Neural cell (in vitro differentiated cells): ENCODE measurements at regions not wholly inside any gene's neighbourhood (a gene's known extent, or its start where the extent isn't known, plus 50 kb on each side); places are given as distances from the start of the nearest gene placed in this dataset.

ENCODE experiments used
- H2AFZ ChIP-seq: fragments of 200-600, 300-800 bp; sonication (generic), shearing (Covaris generic); 2 replicates; pipeline ENCODE4 v1.6.0; 2014; ENCODE audit warnings: low read depth, mild to moderate bottlenecking, antibody characterized with exemption, low read length, moderate library complexity
- H3F3A ChIP-seq: fragments of 200-600 bp; shearing (Covaris generic); 2 replicates; pipeline ENCODE4 v1.6.1; 2016; ENCODE audit warnings: mild to moderate bottlenecking, moderate library complexity, mixed read lengths, antibody characterized with exemption, low read length; ENCODE audit not compliant: insufficient read depth, poor library complexity, severe bottlenecking
- H3K27ac ChIP-seq: fragments of 200-600, 300-800 bp; sonication (generic), shearing (Covaris generic); 2 replicates; pipeline ENCODE4 v1.5.1; 2014; ENCODE audit warnings: mild to moderate bottlenecking, low read length, moderate library complexity
- H3K27me3 ChIP-seq: fragments of 300-800, 200-600 bp; sonication (generic), shearing (Covaris generic); 2 replicates; pipeline ENCODE4 v1.6.0; 2014; ENCODE audit warnings: mild to moderate bottlenecking, low read depth, low read length, moderate library complexity; ENCODE audit not compliant: insufficient read depth
- H3K36me3 ChIP-seq: fragments of 300-800, 200-600 bp; sonication (generic), shearing (Covaris generic); 2 replicates; pipeline ENCODE4 v1.5.1; 2014; ENCODE audit warnings: mild to moderate bottlenecking, antibody characterized with exemption, low read length, moderate library complexity; ENCODE audit not compliant: insufficient read depth
- H3K4me2 ChIP-seq: fragments of 300-800, 200-600 bp; sonication (generic), shearing (Covaris generic); 2 replicates; pipeline ENCODE4 v1.6.0; 2014; ENCODE audit warnings: mild to moderate bottlenecking, low read length
- H3K4me3 ChIP-seq: fragments of 300-800, 200-600 bp; sonication (generic), shearing (Covaris generic); 2 replicates; pipeline ENCODE4 v1.5.1; 2014; ENCODE audit warnings: mild to moderate bottlenecking, low read length, moderate library complexity
- H3K79me2 ChIP-seq: fragments of 200-600 bp; shearing (Covaris generic); replicated peaks from 2 replicates; pipeline ENCODE4 v1.6.0; 2014; ENCODE audit warnings: mild to moderate bottlenecking, low read length, moderate library complexity; ENCODE audit not compliant: insufficient read depth
- H3K9ac ChIP-seq: fragments of 300-800, 200-600 bp; sonication (generic), shearing (Covaris generic); 2 replicates; pipeline ENCODE4 v1.6.1; 2016; ENCODE audit warnings: mild to moderate bottlenecking, low read length, mixed read lengths
- H3K9me2 ChIP-seq: fragments of 200-600 bp; shearing (Covaris generic); 2 replicates; pipeline ENCODE4 v1.6.1; 2016; ENCODE audit warnings: mild to moderate bottlenecking, low read length, mixed read lengths; ENCODE audit not compliant: insufficient read depth
- H3K9me3 ChIP-seq: fragments of 200-600, 300-800 bp; sonication (generic), shearing (Covaris generic); 2 replicates; pipeline ENCODE4 v1.6.1; 2016; ENCODE audit warnings: mild to moderate bottlenecking, mixed run types, low read length, moderate library complexity, mixed read lengths
- H4K20me1 ChIP-seq: fragments of 200-600 bp; shearing (Covaris generic); 2 replicates; pipeline ENCODE4 v1.6.1; 2016; ENCODE audit warnings: mild to moderate bottlenecking, mixed run types; ENCODE audit not compliant: insufficient read depth
- EP300 ChIP-seq: fragments of 450-650 bp; conservative IDR thresholded peaks from 2 replicates; pipeline ENCODE4 v1.6.1; 2014; ENCODE audit warnings: antibody characterized with exemption, mild to moderate bottlenecking, moderate library complexity; ENCODE audit not compliant: poor library complexity, severe bottlenecking
- EZH2 ChIP-seq: fragments of 200-600, 300-800 bp; shearing (Covaris generic), sonication (generic); IDR thresholded peaks from 2 replicates; pipeline ENCODE4 v1.6.1; 2014; ENCODE audit warnings: antibody characterized with exemption, low read length, borderline replicate concordance, mild to moderate bottlenecking; ENCODE audit not compliant: insufficient read depth, poor library complexity, severe bottlenecking
- MXI1 ChIP-seq: fragments of 450-650 bp; conservative IDR thresholded peaks from 2 replicates; pipeline ENCODE4 v1.6.1; 2014; ENCODE audit warnings: antibody characterized with exemption, mild to moderate bottlenecking; ENCODE audit not compliant: poor library complexity, severe bottlenecking
- POLR2AphosphoS5 ChIP-seq: IDR thresholded peaks from 2 replicates; pipeline ENCODE4 v1.6.1; 2012
- RAD21 ChIP-seq: fragments of 450-650 bp; conservative IDR thresholded peaks from 2 replicates; pipeline ENCODE4 v1.6.1; 2014; ENCODE audit warnings: antibody characterized with exemption, mild to moderate bottlenecking, moderate library complexity
- SMC3 ChIP-seq: fragments of 450-650 bp; conservative IDR thresholded peaks from 2 replicates; pipeline ENCODE4 v1.6.1; 2014; ENCODE audit warnings: antibody characterized with exemption, mild to moderate bottlenecking, moderate library complexity; ENCODE audit not compliant: poor library complexity
- TAF1 ChIP-seq: IDR thresholded peaks from 2 replicates; pipeline ENCODE4 v1.6.1; 2012; ENCODE audit warnings: low read depth
- TF ChIP-seq, protein P1 (sequence below): IDR thresholded peaks from 2 replicates; pipeline ENCODE4 v1.6.1; 2012; ENCODE audit warnings: borderline replicate concordance
- TF ChIP-seq, protein P2 (sequence below): fragments of 450-650 bp; IDR thresholded peaks from 2 replicates; pipeline ENCODE4 v1.5.1; 2014; ENCODE audit warnings: antibody characterized with exemption, mild to moderate bottlenecking, moderate library complexity; ENCODE audit not compliant: poor library complexity, severe bottlenecking

DNA sequence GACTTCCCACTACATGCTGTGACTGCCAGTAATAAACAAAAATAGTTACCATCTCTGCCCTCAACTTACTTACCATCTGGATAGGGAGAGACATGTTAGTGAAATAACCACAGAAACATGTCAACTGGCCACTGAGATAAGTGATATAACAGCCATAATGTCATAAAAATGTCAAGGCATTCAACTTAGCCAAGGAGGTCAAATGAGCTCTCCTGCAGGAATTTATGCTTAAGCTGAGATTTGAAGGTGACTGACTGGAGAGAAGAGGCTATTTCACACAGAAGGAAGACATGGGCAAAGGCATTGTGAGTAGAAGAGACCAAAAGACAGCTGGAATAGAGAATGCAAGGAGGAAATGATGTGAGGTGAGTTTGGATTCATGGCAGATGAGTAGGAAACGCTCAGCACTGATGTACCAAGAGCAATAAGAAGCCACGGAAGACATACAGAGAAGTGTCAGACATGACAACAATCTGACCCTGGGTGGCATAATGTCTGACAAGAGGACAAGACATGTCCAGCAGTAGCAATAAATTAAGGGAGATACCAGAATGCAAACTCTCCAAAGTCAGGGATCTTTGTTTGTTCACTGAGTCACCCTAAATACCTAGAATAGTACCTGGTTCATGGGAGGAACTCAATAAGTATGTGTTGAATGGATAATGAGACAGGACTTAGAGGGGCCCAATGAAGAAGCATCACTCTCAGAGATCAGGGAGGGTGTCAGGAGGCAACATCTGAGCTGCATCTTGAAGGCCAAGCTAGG lies 318.8 kb downstream of the ACTL7B start:
- Histone ChIP-seq H3K9me3 (no peaks in the 10 kb centered on the region), H3F3A (no peaks in the 10 kb centered on the region), H3K27ac (no peak overlapping the region), H3K9me2 (no peaks in the 10 kb centered on the region), H3K79me2 (no peaks in the 10 kb centered on the region), H4K20me1 (no peaks in the 10 kb centered on the region), H3K4me2 (no peak overlapping the region), H2AFZ (no peak overlapping the region), H3K4me3 (no peak overlapping the region), H3K36me3 (no peaks in the 10 kb centered on the region), H3K9ac (no peak overlapping the region), H3K27me3 (no peaks in the 10 kb centered on the region)
- no peak for TF ChIP-seq EP300
- TF ChIP-seq, protein P1, sequence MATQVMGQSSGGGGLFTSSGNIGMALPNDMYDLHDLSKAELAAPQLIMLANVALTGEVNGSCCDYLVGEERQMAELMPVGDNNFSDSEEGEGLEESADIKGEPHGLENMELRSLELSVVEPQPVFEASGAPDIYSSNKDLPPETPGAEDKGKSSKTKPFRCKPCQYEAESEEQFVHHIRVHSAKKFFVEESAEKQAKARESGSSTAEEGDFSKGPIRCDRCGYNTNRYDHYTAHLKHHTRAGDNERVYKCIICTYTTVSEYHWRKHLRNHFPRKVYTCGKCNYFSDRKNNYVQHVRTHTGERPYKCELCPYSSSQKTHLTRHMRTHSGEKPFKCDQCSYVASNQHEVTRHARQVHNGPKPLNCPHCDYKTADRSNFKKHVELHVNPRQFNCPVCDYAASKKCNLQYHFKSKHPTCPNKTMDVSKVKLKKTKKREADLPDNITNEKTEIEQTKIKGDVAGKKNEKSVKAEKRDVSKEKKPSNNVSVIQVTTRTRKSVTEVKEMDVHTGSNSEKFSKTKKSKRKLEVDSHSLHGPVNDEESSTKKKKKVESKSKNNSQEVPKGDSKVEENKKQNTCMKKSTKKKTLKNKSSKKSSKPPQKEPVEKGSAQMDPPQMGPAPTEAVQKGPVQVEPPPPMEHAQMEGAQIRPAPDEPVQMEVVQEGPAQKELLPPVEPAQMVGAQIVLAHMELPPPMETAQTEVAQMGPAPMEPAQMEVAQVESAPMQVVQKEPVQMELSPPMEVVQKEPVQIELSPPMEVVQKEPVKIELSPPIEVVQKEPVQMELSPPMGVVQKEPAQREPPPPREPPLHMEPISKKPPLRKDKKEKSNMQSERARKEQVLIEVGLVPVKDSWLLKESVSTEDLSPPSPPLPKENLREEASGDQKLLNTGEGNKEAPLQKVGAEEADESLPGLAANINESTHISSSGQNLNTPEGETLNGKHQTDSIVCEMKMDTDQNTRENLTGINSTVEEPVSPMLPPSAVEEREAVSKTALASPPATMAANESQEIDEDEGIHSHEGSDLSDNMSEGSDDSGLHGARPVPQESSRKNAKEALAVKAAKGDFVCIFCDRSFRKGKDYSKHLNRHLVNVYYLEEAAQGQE = no peak
- no peak for TF ChIP-seq EZH2
- TF ChIP-seq TAF1 = no peak
- no peak for TF ChIP-seq SMC3
- TF ChIP-seq POLR2AphosphoS5 = no peak
- no peak for TF ChIP-seq MXI1
- TF ChIP-seq, protein P2, sequence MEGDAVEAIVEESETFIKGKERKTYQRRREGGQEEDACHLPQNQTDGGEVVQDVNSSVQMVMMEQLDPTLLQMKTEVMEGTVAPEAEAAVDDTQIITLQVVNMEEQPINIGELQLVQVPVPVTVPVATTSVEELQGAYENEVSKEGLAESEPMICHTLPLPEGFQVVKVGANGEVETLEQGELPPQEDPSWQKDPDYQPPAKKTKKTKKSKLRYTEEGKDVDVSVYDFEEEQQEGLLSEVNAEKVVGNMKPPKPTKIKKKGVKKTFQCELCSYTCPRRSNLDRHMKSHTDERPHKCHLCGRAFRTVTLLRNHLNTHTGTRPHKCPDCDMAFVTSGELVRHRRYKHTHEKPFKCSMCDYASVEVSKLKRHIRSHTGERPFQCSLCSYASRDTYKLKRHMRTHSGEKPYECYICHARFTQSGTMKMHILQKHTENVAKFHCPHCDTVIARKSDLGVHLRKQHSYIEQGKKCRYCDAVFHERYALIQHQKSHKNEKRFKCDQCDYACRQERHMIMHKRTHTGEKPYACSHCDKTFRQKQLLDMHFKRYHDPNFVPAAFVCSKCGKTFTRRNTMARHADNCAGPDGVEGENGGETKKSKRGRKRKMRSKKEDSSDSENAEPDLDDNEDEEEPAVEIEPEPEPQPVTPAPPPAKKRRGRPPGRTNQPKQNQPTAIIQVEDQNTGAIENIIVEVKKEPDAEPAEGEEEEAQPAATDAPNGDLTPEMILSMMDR = no peak
- TF ChIP-seq RAD21 = no peak

DNA sequence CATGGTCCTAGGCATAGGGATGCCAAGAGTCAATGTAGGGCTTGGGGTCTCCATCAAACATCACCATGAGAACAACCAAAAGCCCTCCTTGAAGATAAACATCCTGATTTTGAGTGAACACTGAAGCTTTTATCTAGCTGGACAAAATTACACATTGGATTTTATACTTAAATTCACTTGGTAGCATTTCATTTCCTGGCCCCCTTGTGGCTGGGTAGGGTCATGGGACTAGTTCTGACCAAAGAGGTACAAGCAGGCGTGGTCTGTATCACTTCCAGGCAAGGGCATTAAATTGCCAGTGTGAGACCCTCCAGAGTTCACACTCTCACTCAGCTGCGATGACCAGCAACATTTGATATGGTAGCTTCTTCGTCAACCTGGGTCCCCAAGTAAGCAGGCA lies 320.3 kb downstream of the ACTL7B start:
- TF ChIP-seq RAD21 = no peak
- no peak for TF ChIP-seq MXI1
- no peak for TF ChIP-seq EZH2
- TF ChIP-seq, protein P2 = no peak
- no peak for TF ChIP-seq EP300
- TF ChIP-seq TAF1 = no peak
- TF ChIP-seq, protein P1 = no peak
- no peak for TF ChIP-seq SMC3
- TF ChIP-seq POLR2AphosphoS5 = no peak
- H3K79me2 ChIP-seq = no peaks in the 10 kb centered on the region
- H3K36me3 ChIP-seq = no peaks in the 10 kb centered on the region
- no peak overlapping the region for H3K4me2 ChIP-seq
- H2AFZ ChIP-seq = no peak overlapping the region
- H4K20me1 ChIP-seq = no peaks in the 10 kb centered on the region
- H3K27ac ChIP-seq = no peak overlapping the region
- H3K27me3 ChIP-seq = no peaks in the 10 kb centered on the region
- H3K9me3 ChIP-seq = no peaks in the 10 kb centered on the region
- no peak overlapping the region for H3K9ac ChIP-seq
- H3F3A ChIP-seq = no peaks in the 10 kb centered on the region
- no peak overlapping the region for H3K4me3 ChIP-seq
- no peaks in the 10 kb centered on the region for H3K9me2 ChIP-seq
